ENCODE measurements at regions not wholly inside any gene's neighbourhood (a gene's known extent, or its start where the extent isn't known, plus 50 kb on each side); places are given as distances from the start of the nearest gene placed in this dataset.

GRCh38 chr1:244236101-244236500 lies 185.0 kb downstream of the ZBTB18 start:
- Histone ChIP-seq H3K4me3 (ENCODE audit: low read length) (no peak overlapping the region), H3K27me3 (ENCODE audit: low read length) (no peaks in the 10 kb centered on the region), H4K20me1 (ENCODE audit: insufficient read depth, low read depth, low read length) (no peaks in the 10 kb centered on the region), H3K27ac (ENCODE audit: low read length) (no peak overlapping the region), H3K9me2 (replicated peaks; ENCODE audit: insufficient read depth, low read length) (no peaks in the 10 kb centered on the region), H3K9me3 (ENCODE audit: low read length) (no peaks in the 10 kb centered on the region), H3K36me3 (ENCODE audit: insufficient read depth, low read length) (no peaks in the 10 kb centered on the region), H3K4me1 (ENCODE audit: low read length) (no peaks in the 10 kb centered on the region), H3K4me2 (ENCODE audit: low read depth, low read length, poor library complexity, severe bottlenecking) (no peak overlapping the region), H2AFZ (ENCODE audit: low read length) (no peak overlapping the region), H3K79me2 (ENCODE audit: low read length) (no peaks in the 10 kb centered on the region), H3K9ac (ENCODE audit: low read length) (no peak overlapping the region)
- DNase-seq: no peak

GRCh38 chr1:244236721-244237120 lies 185.6 kb downstream of the ZBTB18 start:
- H3K9ac ChIP-seq (ENCODE audit: low read length): no peak overlapping the region
- no peak for DNase-seq
- H3K79me2 ChIP-seq (ENCODE audit: low read length): no peaks in the 10 kb centered on the region
- no peaks in the 10 kb centered on the region for H3K9me3 ChIP-seq (ENCODE audit: low read length)
- no peaks in the 10 kb centered on the region for H3K27me3 ChIP-seq (ENCODE audit: low read length)
- no peak overlapping the region for H3K4me2 ChIP-seq (ENCODE audit: low read depth, low read length, poor library complexity, severe bottlenecking)
- H3K36me3 ChIP-seq (ENCODE audit: insufficient read depth, low read length): no peaks in the 10 kb centered on the region
- H3K27ac ChIP-seq (ENCODE audit: low read length): no peak overlapping the region
- H3K9me2 ChIP-seq (replicated peaks; ENCODE audit: insufficient read depth, low read length): no peaks in the 10 kb centered on the region
- H3K4me1 ChIP-seq (ENCODE audit: low read length): no peaks in the 10 kb centered on the region
- H4K20me1 ChIP-seq (ENCODE audit: insufficient read depth, low read depth, low read length): no peaks in the 10 kb centered on the region
- H3K4me3 ChIP-seq (ENCODE audit: low read length): no peak overlapping the region
- no peak overlapping the region for H2AFZ ChIP-seq (ENCODE audit: low read length)

GRCh38 chr1:244237445-244237844 lies 186.4 kb downstream of the ZBTB18 start:
- no peaks in the 10 kb centered on the region for H3K9me2 ChIP-seq (replicated peaks; ENCODE audit: insufficient read depth, low read length)
- no peaks in the 10 kb centered on the region for H3K27me3 ChIP-seq (ENCODE audit: low read length)
- no peak overlapping the region for H2AFZ ChIP-seq (ENCODE audit: low read length)
- H3K9ac ChIP-seq (ENCODE audit: low read length): no peak overlapping the region
- no peaks in the 10 kb centered on the region for H3K9me3 ChIP-seq (ENCODE audit: low read length)
- no peak for DNase-seq
- H3K36me3 ChIP-seq (ENCODE audit: insufficient read depth, low read length): no peaks in the 10 kb centered on the region
- H3K79me2 ChIP-seq (ENCODE audit: low read length): no peaks in the 10 kb centered on the region
- H3K4me3 ChIP-seq (ENCODE audit: low read length): no peak overlapping the region
- no peaks in the 10 kb centered on the region for H3K4me1 ChIP-seq (ENCODE audit: low read length)
- no peak overlapping the region for H3K27ac ChIP-seq (ENCODE audit: low read length)
- no peaks in the 10 kb centered on the region for H4K20me1 ChIP-seq (ENCODE audit: insufficient read depth, low read depth, low read length)
- no peak overlapping the region for H3K4me2 ChIP-seq (ENCODE audit: low read depth, low read length, poor library complexity, severe bottlenecking)

- H3K9me2 ChIP-seq (replicated peaks; ENCODE audit: insufficient read depth, low read length): no peaks in the 10 kb centered on the region
- H3K36me3 ChIP-seq (ENCODE audit: insufficient read depth, low read length): no peaks in the 10 kb centered on the region
- H3K4me3 ChIP-seq (ENCODE audit: low read length): no peak overlapping the region
- no peaks in the 10 kb centered on the region for H4K20me1 ChIP-seq (ENCODE audit: insufficient read depth, low read depth, low read length)
- DNase-seq: no peak
- no peaks in the 10 kb centered on the region for H3K27me3 ChIP-seq (ENCODE audit: low read length)
- no peak overlapping the region for H3K27ac ChIP-seq (ENCODE audit: low read length)
- no peaks in the 10 kb centered on the region for H3K4me1 ChIP-seq (ENCODE audit: low read length)
- no peak overlapping the region for H3K4me2 ChIP-seq (ENCODE audit: low read depth, low read length, poor library complexity, severe bottlenecking)
- H2AFZ ChIP-seq (ENCODE audit: low read length): no peak overlapping the region
- no peak overlapping the region for H3K9ac ChIP-seq (ENCODE audit: low read length)
- H3K9me3 ChIP-seq (ENCODE audit: low read length): no peaks in the 10 kb centered on the region
- H3K79me2 ChIP-seq (ENCODE audit: low read length): no peaks in the 10 kb centered on the region
Measured at GRCh38 chr1:244239261-244239770, 188.2 kb downstream of the ZBTB18 start.

GRCh38 chr1:244241438-244241837 lies 190.4 kb downstream of the ZBTB18 start:
- Histone ChIP-seq H3K9me3 (ENCODE audit: low read length) (no peaks in the 10 kb centered on the region), H4K20me1 (ENCODE audit: insufficient read depth, low read depth, low read length) (no peaks in the 10 kb centered on the region), H3K4me1 (ENCODE audit: low read length) (no peaks in the 10 kb centered on the region), H3K79me2 (ENCODE audit: low read length) (no peaks in the 10 kb centered on the region), H3K4me3 (ENCODE audit: low read length) (no peak overlapping the region), H2AFZ (ENCODE audit: low read length) (no peak overlapping the region), H3K4me2 (ENCODE audit: low read depth, low read length, poor library complexity, severe bottlenecking) (no peak overlapping the region), H3K9ac (ENCODE audit: low read length) (no peak overlapping the region), H3K9me2 (replicated peaks; ENCODE audit: insufficient read depth, low read length) (no peaks in the 10 kb centered on the region), H3K27ac (ENCODE audit: low read length) (no peak overlapping the region), H3K27me3 (ENCODE audit: low read length) (no peaks in the 10 kb centered on the region), H3K36me3 (ENCODE audit: insufficient read depth, low read length) (no peaks in the 10 kb centered on the region)
- no peak for DNase-seq

- Histone ChIP-seq H3K4me2 (ENCODE audit: low read depth, low read length, poor library complexity, severe bottlenecking) (no peak overlapping the region), H3K27me3 (ENCODE audit: low read length) (no peaks in the 10 kb centered on the region), H3K4me3 (ENCODE audit: low read length) (no peak overlapping the region), H3K4me1 (ENCODE audit: low read length) (no peaks in the 10 kb centered on the region), H3K9me2 (replicated peaks; ENCODE audit: insufficient read depth, low read length) (no peaks in the 10 kb centered on the region), H3K9me3 (ENCODE audit: low read length) (no peaks in the 10 kb centered on the region), H3K9ac (ENCODE audit: low read length) (no peak overlapping the region), H3K36me3 (ENCODE audit: insufficient read depth, low read length) (no peaks in the 10 kb centered on the region), H2AFZ (ENCODE audit: low read length) (no peak overlapping the region), H3K79me2 (ENCODE audit: low read length) (no peaks in the 10 kb centered on the region), H3K27ac (ENCODE audit: low read length) (no peak overlapping the region), H4K20me1 (ENCODE audit: insufficient read depth, low read depth, low read length) (no peaks in the 10 kb centered on the region)
- no peak for DNase-seq
Measured at GRCh38 chr1:244242446-244242845, 191.4 kb downstream of the ZBTB18 start.

- H3K4me1 ChIP-seq (ENCODE audit: low read length): no peaks in the 10 kb centered on the region
- no peak overlapping the region for H3K27ac ChIP-seq (ENCODE audit: low read length)
- H3K79me2 ChIP-seq (ENCODE audit: low read length): no peaks in the 10 kb centered on the region
- DNase-seq: no peak
- no peaks in the 10 kb centered on the region for H4K20me1 ChIP-seq (ENCODE audit: insufficient read depth, low read depth, low read length)
- no peaks in the 10 kb centered on the region for H3K27me3 ChIP-seq (ENCODE audit: low read length)
- no peak overlapping the region for H3K4me2 ChIP-seq (ENCODE audit: low read depth, low read length, poor library complexity, severe bottlenecking)
- no peaks in the 10 kb centered on the region for H3K9me3 ChIP-seq (ENCODE audit: low read length)
- H3K36me3 ChIP-seq (ENCODE audit: insufficient read depth, low read length): no peaks in the 10 kb centered on the region
- no peak overlapping the region for H2AFZ ChIP-seq (ENCODE audit: low read length)
- no peaks in the 10 kb centered on the region for H3K9me2 ChIP-seq (replicated peaks; ENCODE audit: insufficient read depth, low read length)
- no peak overlapping the region for H3K4me3 ChIP-seq (ENCODE audit: low read length)
- no peak overlapping the region for H3K9ac ChIP-seq (ENCODE audit: low read length)
Measured at GRCh38 chr1:244246334-244246733, 195.3 kb downstream of the ZBTB18 start.

- Histone ChIP-seq H3K9me2 (replicated peaks; ENCODE audit: insufficient read depth, low read length) (no peaks in the 10 kb centered on the region), H3K9me3 (ENCODE audit: low read length) (no peaks in the 10 kb centered on the region), H3K4me1 (ENCODE audit: low read length) (no peaks in the 10 kb centered on the region), H3K27ac (ENCODE audit: low read length) (no peak overlapping the region), H3K27me3 (ENCODE audit: low read length) (no peaks in the 10 kb centered on the region), H3K4me2 (ENCODE audit: low read depth, low read length, poor library complexity, severe bottlenecking) (no peak overlapping the region), H3K79me2 (ENCODE audit: low read length) (no peaks in the 10 kb centered on the region), H4K20me1 (ENCODE audit: insufficient read depth, low read depth, low read length) (no peaks in the 10 kb centered on the region), H2AFZ (ENCODE audit: low read length) (no peak overlapping the region), H3K4me3 (ENCODE audit: low read length) (no peak overlapping the region), H3K36me3 (ENCODE audit: insufficient read depth, low read length) (no peaks in the 10 kb centered on the region), H3K9ac (ENCODE audit: low read length) (no peak overlapping the region)
- DNase-seq: no peak
Measured at GRCh38 chr1:244248426-244248825, 197.3 kb downstream of the ZBTB18 start.

- H3K4me2 ChIP-seq (ENCODE audit: low read depth, low read length, poor library complexity, severe bottlenecking): no peak overlapping the region
- H3K79me2 ChIP-seq (ENCODE audit: low read length): no peaks in the 10 kb centered on the region
- H3K9ac ChIP-seq (ENCODE audit: low read length): no peak overlapping the region
- H3K27me3 ChIP-seq (ENCODE audit: low read length): no peaks in the 10 kb centered on the region
- no peak overlapping the region for H3K4me3 ChIP-seq (ENCODE audit: low read length)
- no peaks in the 10 kb centered on the region for H3K9me2 ChIP-seq (replicated peaks; ENCODE audit: insufficient read depth, low read length)
- H4K20me1 ChIP-seq (ENCODE audit: insufficient read depth, low read depth, low read length): no peaks in the 10 kb centered on the region
- no peak for DNase-seq
- H3K9me3 ChIP-seq (ENCODE audit: low read length): no peaks in the 10 kb centered on the region
- H3K4me1 ChIP-seq (ENCODE audit: low read length): no peaks in the 10 kb centered on the region
- H2AFZ ChIP-seq (ENCODE audit: low read length): no peak overlapping the region
- H3K27ac ChIP-seq (ENCODE audit: low read length): no peak overlapping the region
- no peaks in the 10 kb centered on the region for H3K36me3 ChIP-seq (ENCODE audit: insufficient read depth, low read length)
Measured at GRCh38 chr1:244252211-244252610, 199.5 kb downstream of the ADSS2 start.
